ENCODE measurements at regions not wholly inside any gene's neighbourhood (a gene's known extent, or its start where the extent isn't known, plus 50 kb on each side); places are given as distances from the start of the nearest gene placed in this dataset.

DNA sequence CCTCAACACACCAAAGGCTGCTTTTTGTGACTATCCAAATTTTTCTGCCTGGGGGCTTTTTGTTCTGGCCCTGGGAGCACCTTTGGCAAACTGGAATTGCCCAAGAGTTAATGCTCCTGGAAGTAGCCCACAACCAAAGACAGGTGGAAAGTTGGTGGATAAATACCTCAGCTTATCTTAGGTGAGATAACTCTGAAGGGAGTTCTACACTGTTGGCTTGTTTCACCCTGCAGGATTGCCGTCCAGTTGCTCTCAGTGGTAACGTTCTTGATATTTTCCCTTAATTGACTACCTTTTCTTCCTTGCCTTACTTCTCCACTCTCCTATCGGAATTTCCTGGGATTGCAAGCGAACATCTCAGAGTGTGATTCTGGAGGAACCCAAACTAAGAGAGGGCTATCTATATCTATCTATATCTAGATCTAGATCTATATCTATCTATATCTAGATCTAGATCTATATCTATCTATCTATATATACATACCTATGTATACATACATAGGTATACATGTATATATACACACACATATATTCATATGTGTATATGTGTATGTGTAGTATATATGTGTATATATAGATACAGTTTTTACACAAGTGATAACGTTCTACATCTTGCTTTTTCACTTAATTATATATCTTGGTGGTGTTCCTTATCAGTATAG, 82.6 kb upstream of the DHX15 start:
- DNase-seq (ENCODE audit: low spot score) = no peak

DNA sequence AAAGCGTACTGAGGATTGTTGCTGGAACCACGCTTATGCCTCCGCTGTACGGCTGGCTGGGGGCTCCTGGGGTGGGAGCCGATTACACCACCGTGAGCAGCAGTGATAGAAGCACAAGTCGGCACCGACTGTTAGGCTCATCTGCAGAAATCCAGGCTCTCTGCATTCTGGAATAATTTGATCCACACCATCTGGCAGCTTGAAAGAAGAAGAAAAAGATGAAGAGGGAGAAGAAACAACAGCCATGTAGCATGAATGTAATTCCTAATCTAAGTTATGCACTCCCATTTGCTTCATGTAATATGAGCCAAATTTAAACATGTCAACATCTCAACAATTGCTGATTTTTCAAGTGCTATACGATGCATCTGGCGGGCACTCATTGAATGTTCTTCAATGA, 84.6 kb upstream of the DHX15 start:
- no peak for DNase-seq (ENCODE audit: low spot score)

DNA sequence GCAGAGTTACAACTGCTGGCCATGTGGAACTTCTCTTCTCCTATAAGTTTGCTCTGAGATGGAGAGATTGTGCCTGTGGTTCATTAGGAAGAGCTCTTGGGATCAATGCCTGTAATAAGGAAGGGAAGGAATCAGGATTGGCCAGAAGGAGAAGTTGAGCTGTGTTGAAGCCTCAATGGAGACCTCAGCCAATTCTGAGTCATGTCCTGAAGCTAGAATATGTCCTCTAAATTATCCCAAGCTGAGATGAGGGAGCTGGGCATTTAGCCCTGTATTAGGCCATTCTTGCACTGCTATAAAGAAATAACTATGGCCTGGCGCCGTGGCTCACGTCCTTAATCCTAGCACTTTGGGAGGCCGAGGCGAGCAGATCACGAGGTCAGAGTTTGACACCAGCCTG, 85.4 kb upstream of the DHX15 start:
- no peak for DNase-seq (ENCODE audit: low spot score)

GRCh38 chr4:24671849-24672248, 87.5 kb upstream of the DHX15 start:
- no peak for DNase-seq (ENCODE audit: low spot score)

- DNase-seq (ENCODE audit: low spot score) = no peak
Measured at GRCh38 chr4:24672880-24673279, 88.5 kb upstream of the DHX15 start.

DNA sequence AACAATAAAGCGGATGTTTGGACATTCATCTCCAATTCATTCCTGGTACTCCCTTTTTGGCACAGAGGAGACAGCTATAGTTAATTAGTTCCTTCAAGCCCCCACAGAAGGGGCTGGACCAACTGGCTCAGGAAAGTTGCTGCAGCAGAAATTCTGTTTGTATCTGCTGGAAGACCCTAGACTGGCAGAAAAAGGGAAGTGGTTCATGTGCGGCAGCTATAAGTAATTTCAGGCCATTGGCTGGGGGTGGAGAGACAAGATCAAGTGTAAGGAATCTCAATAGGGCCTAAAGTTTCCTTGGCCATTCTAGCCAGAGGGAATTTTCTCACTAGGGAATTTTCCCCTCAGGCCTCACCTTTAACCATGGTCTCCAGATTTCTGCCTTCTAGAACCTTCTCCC, 89.9 kb upstream of the DHX15 start:
- DNase-seq (ENCODE audit: low spot score) = no peak

- DNase-seq (ENCODE audit: low spot score) = no peak
Measured at GRCh38 chr4:24675721-24676389, 91.5 kb upstream of the DHX15 start.

DNA sequence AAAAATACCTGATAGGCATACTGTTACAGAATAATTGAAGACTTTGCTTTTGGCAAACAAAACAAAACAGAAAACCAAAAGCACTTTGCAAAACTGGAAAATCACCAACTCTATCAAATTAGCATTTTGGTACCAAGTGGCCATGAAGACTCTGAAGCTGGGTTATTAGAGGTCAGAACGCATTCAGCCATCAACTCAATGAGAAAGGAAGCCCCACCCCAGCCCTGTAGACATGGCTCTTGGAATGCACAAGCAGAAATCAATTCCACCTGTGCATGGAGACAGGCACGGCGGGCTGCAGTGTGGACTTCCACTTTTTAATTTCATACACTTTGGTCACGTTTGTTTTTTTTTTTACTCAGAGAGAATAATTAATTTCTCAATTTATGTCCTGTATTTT, 93.6 kb upstream of the DHX15 start:
- DNase-seq (ENCODE audit: low spot score) = no peak

DNA sequence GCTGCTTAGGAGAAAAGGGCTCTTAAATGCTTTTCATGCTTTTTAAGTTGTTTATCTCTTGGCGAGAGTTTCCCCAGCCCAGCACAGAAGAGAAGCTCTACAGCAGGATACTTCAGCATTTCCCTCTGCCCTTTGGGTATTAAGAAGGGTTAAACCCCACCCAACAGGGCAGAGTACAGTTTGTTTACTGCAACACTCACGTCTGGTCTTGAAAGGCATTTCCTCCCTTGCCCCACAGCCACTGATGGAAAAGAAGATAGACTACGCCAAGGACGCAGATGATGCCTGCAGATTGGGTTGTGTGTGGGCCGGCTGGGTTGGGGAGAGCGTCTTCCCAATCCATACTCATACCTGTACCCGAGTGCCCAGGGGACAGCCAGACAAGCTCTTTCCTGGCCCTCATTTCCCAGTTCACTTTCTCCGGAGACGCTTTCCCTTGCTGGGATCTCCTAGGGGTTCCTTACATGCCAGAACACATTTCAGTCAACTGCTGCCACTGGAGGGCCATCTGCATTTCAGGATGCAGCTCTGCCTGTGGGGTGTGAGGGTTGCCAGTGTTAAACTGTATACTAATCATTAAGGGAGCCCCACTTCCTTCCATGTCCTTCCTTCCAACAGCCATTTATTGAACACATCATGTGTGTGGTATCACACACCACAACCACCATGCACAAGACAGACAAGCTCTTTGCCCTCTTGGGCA, 96.5 kb upstream of the DHX15 start:
- DNase-seq (ENCODE audit: low spot score) = no peak

GRCh38 chr4:24683116-24683515, 98.8 kb upstream of the DHX15 start:
- DNase-seq (ENCODE audit: low spot score) = no peak

GRCh38 chr4:24686866-24687692, 102.7 kb upstream of the DHX15 start:
- peak; percentile 57 for DNase-seq (ENCODE audit: low spot score)

DNA sequence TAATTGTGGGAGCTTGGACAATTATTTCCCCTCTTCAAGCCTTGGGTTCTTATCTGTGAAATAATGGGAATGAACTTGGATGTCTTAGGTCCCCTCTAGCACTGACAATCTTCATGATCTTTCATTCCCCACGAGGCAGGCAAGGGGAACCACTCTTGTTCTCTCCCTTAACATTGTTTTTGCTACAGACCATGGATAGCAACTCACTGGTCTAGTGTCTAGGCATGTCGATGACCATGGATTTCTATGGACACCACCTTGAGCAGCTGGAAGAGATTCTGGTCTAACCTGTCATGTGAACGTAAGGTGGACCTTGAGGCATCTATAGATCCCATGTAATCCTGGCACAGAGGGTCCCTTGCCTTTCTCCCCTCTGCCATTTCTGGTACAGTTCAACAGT, 104.1 kb upstream of the DHX15 start:
- DNase-seq (ENCODE audit: low spot score) = no peak

DNA sequence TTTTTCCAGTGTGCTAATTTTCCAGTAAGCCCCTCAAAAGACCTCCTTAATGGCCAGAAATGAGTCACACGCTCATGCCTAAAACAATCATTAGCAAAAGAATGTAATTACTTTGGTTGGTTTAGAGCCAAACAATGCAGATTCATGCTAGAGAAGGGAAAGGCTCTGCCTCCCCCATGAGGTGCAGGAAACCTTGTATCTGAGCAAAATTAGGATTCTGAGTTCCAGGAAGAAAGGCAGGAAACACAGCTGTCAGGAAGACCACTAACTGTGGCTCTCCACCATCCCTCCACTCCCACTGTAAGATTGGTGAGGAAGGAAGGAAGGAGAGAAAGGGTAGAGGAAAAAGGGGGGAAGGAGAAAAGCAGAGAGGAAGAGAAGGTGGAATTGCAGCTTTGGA, 104.9 kb upstream of the DHX15 start:
- DNase-seq (ENCODE audit: low spot score) = no peak

- no peak for DNase-seq (ENCODE audit: low spot score)
Measured at GRCh38 chr4:24690436-24690835, 104.9 kb upstream of the SOD3 start.

DNA sequence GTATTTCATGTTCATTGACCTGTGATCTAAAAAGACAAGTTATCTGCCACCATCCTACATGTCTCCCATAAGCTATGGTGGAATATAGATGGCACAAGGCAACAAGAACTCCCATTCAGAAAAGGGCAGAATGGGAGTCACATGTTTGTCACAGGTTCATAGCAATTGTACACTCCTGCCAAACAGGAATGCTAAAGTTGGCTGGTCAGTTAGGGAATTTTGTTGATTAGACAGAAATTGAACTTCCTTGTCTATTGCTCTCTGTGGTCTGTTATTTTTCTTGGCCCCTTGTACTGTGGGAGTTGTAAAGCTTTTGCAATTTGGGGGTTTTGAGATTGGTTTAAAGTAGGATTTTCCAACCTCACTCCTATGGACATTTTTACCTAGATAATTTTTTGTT, 101.7 kb upstream of the SOD3 start:
- no peak for DNase-seq (ENCODE audit: low spot score)

- no peak for DNase-seq (ENCODE audit: low spot score)
Measured at GRCh38 chr4:24700118-24700517, 95.3 kb upstream of the SOD3 start.

GRCh38 chr4:24701683-24702082, 93.7 kb upstream of the SOD3 start:
- DNase-seq (ENCODE audit: low spot score) = peak; percentile 46

DNA sequence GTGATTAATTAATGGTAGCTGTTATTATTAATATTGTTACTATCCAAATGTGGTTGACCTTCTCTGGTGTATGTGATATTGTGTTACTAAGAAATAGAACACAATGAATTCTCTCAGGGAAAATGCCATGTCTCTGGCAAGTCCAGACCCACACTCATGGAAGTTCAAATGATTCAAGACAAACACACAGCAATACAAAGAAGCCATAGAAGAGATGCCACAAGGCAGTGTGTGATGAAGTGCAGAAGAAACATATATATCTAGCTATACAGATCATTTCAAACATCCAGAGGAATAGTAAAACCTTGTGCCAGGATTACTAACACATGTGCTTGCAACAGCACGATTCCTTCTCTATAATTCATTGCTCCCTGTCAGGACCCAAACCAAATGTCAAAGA, 93.1 kb upstream of the SOD3 start:
- DNase-seq (ENCODE audit: low spot score) = no peak

DNA sequence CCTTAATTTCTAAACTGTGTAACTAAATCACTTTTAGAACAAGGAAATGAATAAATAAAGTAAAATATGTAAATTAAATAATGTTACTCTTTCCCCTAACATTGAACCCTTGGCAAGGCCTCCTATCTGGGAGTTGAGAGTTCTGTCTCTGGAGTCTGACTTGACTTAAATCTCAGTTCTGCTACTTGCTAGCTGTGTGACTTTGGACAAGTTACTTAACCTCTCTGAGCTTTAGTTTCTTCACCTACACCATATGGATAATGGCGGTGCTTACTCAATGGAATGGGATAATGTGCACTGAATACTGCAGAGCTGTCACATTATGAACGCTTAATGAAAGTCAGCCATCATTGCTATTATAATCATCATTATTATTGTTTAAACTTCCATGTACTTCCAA, 92.1 kb upstream of the SOD3 start:
- no peak for DNase-seq (ENCODE audit: low spot score)

GRCh38 chr4:24704149-24704548, 91.2 kb upstream of the SOD3 start:
- no peak for DNase-seq (ENCODE audit: low spot score)

GRCh38 chr4:24705016-24705753, 90.2 kb upstream of the SOD3 start:
- DNase-seq (ENCODE audit: low spot score) = no peak

DNA sequence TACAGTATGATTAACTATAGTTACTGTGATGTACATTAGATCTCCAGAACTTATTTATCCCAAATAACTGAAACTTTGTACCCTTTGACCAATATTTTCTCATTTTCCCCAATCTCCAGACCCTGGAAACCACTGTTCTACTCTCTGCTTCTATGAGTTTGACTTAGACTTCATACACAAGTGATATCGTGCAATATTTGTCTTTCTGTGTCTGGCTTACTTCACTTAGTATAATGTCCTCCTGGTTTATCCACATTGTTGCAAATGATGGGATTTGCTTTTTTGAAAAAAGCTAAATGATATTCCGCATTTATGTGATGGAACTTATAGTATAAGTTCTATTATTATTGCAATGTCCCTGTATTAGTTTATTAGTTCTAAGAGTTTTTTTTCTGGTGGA, 81.8 kb upstream of the SOD3 start:
- no peak for DNase-seq (ENCODE audit: low spot score)

Data from globus pallidus (tissue), 1 donor.